GM18858 (cell line): ENCODE measurements at regions not wholly inside any gene's neighbourhood (a gene's known extent, or its start where the extent isn't known, plus 50 kb on each side); places are given as distances from the start of the nearest gene placed in this dataset.

ENCODE experiments used
- ATAC-seq: cut with Tn5 transposase; IDR thresholded peaks from one replicate; pipeline ENCODE4 v1.9.1; 2021; ENCODE audit not compliant: unreplicated experiment

- ATAC-seq: no peak
These were observed 136.8 kb downstream of the OLIG3 start for GRCh38 chr6:137357263-137357947.

GRCh38 chr6:137353842-137354397 is 134.7 kb upstream of the IFNGR1 start:
- no peak for ATAC-seq

GRCh38 chr6:137353346-137353745 is 134.2 kb upstream of the IFNGR1 start:
- ATAC-seq: no peak

- ATAC-seq: no peak
These were observed 133.7 kb upstream of the IFNGR1 start for GRCh38 chr6:137352859-137353258.

- ATAC-seq: no peak
These were observed 132.7 kb upstream of the IFNGR1 start for GRCh38 chr6:137351890-137352289.

- ATAC-seq: no peak
These were observed 131.7 kb upstream of the IFNGR1 start for GRCh38 chr6:137350857-137351256.

GRCh38 chr6:137349856-137350830 is 131.0 kb upstream of the IFNGR1 start:
- ATAC-seq: no peak

GRCh38 chr6:137348777-137349176 is 129.6 kb upstream of the IFNGR1 start:
- ATAC-seq: no peak

- no peak for ATAC-seq
These were observed 124.1 kb upstream of the IFNGR1 start for GRCh38 chr6:137343241-137343640.

GRCh38 chr6:137342607-137343190 is 123.5 kb upstream of the IFNGR1 start:
- no peak for ATAC-seq

- no peak for ATAC-seq
These were observed 122.6 kb upstream of the IFNGR1 start for GRCh38 chr6:137341681-137342195.

GRCh38 chr6:137339929-137340559 is 120.9 kb upstream of the IFNGR1 start:
- no peak for ATAC-seq

GRCh38 chr6:137334884-137335283 is 115.7 kb upstream of the IFNGR1 start:
- no peak for ATAC-seq

- ATAC-seq: no peak
These were observed 114.9 kb upstream of the IFNGR1 start for GRCh38 chr6:137334094-137334493.

- ATAC-seq: no peak
These were observed 113.6 kb upstream of the IFNGR1 start for GRCh38 chr6:137332637-137333280.

GRCh38 chr6:137323860-137324259 is 104.7 kb upstream of the IFNGR1 start:
- no peak for ATAC-seq

GRCh38 chr6:137320271-137320670 is 101.1 kb upstream of the IFNGR1 start:
- no peak for ATAC-seq

GRCh38 chr6:137316626-137317025 is 97.4 kb upstream of the IFNGR1 start:
- ATAC-seq: no peak

GRCh38 chr6:137315081-137315480 is 95.9 kb upstream of the IFNGR1 start:
- ATAC-seq: no peak
